Sigmoid colon (tissue), 4 donors: ENCODE measurements at regions not wholly inside any gene's neighbourhood (a gene's known extent, or its start where the extent isn't known, plus 50 kb on each side); places are given as distances from the start of the nearest gene placed in this dataset.

Experiments
- CTCF ChIP-seq, 4 experiments: fragments of 450-650 bp in 3 of 4; fragments of 200-600 bp in 1 of 4; IDR thresholded peaks; one replicate each; pipeline ENCODE4 v1.5.1; 2016 to 2019; ENCODE audit warnings: antibody characterized with exemption in 4 of 4, mild to moderate bottlenecking in 3 of 4, moderate library complexity in 2 of 4
- EP300 ChIP-seq, 4 donors: sonication (generic); formaldehyde crosslinking; IDR thresholded peaks; one replicate each; pipeline ENCODE4 v1.6.1; 2017; ENCODE audit warnings: antibody characterized with exemption in 4 of 4

GRCh38 chr7:98795741-98796493 is 73.9 kb downstream of the TMEM130 start:
- TF ChIP-seq CTCF (IDR thresholded peaks at IDR 0.05), result no peak
- TF ChIP-seq EP300 (IDR thresholded peaks at IDR 0.05), result no peak
